ENCODE measurements at regions not wholly inside any gene's neighbourhood (a gene's known extent, or its start where the extent isn't known, plus 50 kb on each side); places are given as distances from the start of the nearest gene placed in this dataset.

- no peak for DNase-seq
Observed at GRCh38 chr10:3537518-3537917, 247.5 kb downstream of the KLF6 start.

DNA sequence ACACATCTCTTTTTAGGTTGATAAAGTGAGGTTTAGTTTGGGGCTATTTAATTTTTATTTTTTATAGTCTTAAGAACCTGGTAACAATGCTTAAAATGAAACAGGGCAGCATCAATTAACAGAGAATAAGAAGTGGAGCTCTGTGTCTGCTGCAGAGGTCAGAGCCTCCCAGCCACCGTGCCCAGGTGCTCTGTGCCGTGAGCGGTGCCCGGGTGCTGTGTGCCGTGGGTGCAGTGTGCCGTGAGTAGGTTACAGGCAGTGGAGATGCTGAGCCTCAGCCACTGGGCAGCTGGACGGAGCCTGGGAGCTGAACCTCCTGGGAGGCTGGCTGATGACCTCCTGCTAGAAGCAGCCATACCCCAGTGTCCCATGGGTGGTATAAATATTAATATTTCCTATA is 250.0 kb downstream of the KLF6 start:
- no peak for DNase-seq

- DNase-seq, result no peak
Observed at GRCh38 chr10:3534433-3534832, 250.6 kb downstream of the KLF6 start.

DNA sequence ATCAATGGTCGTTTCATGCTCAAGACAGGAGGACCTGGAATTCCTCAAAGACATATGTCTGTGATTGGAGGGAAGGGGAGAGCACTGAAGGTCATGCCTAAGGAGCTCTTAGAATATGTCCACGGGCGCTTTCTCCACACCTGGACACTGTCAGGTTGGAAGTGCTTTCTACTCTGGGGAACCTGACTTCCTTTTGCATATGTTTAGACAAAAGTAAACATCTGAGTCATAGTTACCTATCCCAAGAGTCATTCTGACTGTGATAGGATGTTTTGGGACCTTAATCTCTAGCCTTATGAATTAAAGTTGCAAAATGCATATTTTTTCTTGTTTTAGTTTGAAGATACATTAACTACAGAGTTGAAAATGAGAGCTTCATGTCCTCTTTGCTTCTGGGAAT is 251.7 kb downstream of the KLF6 start:
- DNase-seq, result no peak

GRCh38 chr10:3532644-3533043 is 252.4 kb downstream of the KLF6 start:
- DNase-seq, result no peak

DNA sequence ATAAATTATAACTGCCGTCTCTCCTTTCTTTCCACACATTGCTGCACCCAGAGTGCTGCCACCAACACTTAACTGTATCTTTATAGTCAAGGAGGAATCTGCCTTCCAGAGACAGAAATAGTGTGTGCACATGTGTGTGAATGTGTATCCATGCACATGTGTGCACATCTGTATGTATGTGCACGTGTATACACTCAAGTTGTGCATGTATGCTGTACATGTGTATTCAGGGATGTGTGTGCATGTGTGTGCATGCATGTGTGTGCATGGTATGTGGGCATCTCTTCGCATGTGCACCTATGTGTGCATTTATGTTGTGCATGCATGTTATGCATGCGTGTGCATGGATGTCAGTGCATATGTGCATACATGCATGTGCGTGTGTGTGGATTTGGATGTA is 253.3 kb downstream of the KLF6 start:
- no peak for DNase-seq

GRCh38 chr10:3530783-3531645 is 254.0 kb downstream of the KLF6 start:
- no peak for DNase-seq

GRCh38 chr10:3530346-3530745 is 254.7 kb downstream of the KLF6 start:
- DNase-seq, result no peak

GRCh38 chr10:3529691-3530090 is 255.3 kb downstream of the KLF6 start:
- no peak for DNase-seq

GRCh38 chr10:3528823-3529403 is 256.1 kb downstream of the KLF6 start:
- DNase-seq, result no peak

DNA sequence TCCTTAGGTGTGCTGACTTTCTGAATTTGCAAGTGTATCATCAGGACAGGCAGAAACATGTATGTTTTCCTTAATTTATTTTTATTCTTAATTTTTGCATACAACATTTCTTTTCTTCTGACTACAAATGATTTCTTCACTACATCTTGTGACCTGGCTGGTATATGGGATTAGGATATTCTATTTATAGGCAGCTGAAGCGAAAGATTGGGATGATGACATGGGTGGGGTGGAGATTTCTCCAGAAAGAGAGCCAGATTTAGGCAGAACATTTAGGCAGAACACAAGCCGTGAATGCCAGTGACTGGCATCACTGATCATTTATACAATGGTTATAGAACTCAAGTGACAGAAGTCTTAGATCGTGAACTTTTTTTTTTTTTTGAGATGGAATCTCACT is 256.7 kb downstream of the KLF6 start:
- DNase-seq, result no peak

DNA sequence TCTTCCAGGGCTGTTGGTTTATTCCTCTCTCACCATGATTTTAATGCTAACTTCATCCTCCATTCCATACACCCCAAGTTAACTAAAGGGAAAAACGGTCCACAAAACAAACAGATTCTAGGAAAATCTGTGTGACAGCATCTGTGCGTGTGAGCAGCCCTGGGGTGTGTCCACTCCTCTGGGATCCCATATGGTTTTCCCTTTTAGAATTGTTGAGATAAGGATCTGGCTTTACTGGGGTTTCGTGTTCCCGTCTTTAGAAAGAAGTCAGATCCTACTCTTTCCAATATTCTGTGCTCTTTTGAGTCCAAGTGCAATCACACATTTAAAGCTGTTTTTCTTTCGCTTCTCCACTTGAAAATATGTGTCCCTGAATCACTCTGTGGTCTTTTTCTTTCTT is 257.1 kb downstream of the KLF6 start:
- DNase-seq, result no peak

DNA sequence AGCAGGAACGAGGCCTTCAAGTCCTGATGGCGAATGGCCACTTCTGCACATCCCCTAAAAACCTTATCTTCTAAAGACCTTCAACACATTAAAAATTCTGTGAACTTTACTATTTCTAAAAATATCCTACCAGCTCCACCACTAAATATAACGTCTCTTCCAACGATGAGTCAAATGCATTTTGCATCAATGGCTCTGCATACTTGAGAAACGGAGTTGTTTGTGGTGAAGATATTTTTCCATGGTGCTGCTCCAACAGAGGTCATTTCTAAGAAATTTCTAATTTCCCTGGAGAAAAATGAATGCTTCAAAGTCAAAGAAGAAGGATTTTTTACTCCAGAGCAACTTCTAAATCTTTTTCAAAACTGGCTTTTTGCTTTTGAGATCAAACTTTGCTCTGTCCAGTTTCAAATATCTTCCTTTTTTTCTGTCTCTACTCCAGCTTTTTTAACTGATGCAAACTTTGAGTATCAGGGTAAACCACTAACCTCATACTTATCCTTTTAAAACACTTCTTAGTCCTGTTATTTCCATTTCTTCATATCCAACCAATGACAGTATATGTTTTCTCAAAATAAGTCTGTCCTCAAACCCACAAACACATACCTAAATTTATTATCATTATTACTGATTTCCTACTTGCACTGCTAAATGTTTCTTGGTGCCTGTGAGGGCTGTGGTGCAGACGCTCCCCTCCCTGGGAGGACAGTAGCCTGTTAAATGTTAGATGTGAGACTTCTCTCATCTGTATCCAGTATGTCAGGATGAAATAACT is 258.1 kb downstream of the KLF6 start:
- no peak for DNase-seq

DNA sequence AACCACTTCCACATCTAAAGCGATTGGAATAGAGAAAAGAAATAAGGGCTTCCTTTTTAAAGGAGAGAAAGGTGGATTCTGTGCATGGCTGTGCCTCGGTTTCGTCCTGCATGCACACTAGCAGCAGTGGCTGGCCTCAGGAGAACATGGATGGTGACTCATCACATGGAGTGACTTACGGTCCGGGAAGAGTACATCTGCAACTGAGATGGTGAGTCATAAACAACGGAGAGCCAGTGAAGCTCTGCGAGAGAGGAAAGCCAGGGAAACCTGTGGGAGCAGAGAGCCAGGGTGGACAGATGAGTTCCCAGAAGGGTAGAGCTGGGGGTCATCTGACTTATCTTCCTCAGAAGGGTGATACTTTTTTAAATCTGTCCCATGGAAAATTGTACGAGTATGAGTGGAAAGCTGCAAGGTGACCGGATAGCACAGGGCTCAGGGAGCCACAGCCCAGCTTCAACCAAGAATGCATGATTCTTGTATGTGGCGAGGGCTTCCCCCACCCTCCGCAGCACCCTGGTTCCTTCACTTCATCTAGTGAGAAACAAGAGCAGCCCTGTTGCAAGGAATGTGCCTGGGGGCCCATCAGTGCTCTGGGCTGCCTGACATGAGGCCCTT is 259.1 kb downstream of the KLF6 start:
- DNase-seq, result no peak

- no peak for DNase-seq
Observed at GRCh38 chr10:3524086-3524960, 260.7 kb downstream of the KLF6 start.

DNA sequence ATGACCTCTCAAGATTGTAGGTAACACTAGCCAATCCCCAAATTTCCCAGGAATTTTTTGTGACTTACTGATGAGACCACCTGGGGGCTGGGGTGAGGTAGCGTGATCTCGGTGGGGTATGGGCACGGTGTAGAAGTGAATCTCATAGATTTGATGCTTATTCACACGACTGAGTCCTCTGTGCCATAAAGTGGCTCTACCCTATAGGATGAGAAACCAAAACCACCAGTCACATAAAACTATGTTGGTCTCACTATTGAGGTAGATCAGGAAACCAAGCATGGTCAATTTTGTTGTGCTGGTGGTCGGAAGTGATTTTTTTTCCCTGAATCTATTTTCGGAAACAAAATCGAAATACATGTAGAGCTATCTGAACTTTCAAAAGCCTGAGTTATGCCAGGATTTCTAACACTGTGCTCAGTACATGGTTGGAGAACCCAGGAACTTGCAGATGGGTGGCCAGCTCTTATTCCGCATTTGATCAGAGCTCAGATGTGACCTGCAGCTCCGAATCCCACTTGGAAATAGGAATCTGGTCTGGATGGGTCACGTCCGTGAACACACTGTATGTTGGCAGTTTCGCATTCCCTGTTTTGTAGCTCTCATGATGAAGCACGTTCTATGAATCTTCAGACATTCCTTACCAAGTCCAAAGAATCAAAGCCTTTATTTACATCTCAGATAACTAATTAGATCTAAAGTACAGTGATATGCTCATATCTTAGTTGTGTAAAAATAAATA is 261.5 kb downstream of the KLF6 start:
- DNase-seq, result no peak

- DNase-seq, result no peak
Observed at GRCh38 chr10:3516923-3517255, 268.1 kb downstream of the KLF6 start.

GRCh38 chr10:3516234-3516922 is 268.6 kb downstream of the KLF6 start:
- no peak for DNase-seq

GRCh38 chr10:3514691-3515090 is 270.3 kb downstream of the KLF6 start:
- no peak for DNase-seq

GRCh38 chr10:3512263-3512662 is 272.7 kb downstream of the KLF6 start:
- DNase-seq, result no peak

GRCh38 chr10:3511483-3511882 is 273.5 kb downstream of the KLF6 start:
- DNase-seq, result no peak

All from central memory CD4-positive, alpha-beta T cell (primary cell).